ENCODE measurements at regions not wholly inside any gene's neighbourhood (a gene's known extent, or its start where the extent isn't known, plus 50 kb on each side); places are given as distances from the start of the nearest gene placed in this dataset.

GRCh38 chr4:123843137-123843536 is 446.5 kb downstream of the SPRY1 start:
- TF ChIP-seq, protein P1, sequence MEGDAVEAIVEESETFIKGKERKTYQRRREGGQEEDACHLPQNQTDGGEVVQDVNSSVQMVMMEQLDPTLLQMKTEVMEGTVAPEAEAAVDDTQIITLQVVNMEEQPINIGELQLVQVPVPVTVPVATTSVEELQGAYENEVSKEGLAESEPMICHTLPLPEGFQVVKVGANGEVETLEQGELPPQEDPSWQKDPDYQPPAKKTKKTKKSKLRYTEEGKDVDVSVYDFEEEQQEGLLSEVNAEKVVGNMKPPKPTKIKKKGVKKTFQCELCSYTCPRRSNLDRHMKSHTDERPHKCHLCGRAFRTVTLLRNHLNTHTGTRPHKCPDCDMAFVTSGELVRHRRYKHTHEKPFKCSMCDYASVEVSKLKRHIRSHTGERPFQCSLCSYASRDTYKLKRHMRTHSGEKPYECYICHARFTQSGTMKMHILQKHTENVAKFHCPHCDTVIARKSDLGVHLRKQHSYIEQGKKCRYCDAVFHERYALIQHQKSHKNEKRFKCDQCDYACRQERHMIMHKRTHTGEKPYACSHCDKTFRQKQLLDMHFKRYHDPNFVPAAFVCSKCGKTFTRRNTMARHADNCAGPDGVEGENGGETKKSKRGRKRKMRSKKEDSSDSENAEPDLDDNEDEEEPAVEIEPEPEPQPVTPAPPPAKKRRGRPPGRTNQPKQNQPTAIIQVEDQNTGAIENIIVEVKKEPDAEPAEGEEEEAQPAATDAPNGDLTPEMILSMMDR (IDR thresholded peaks at IDR 0.05; ENCODE audit: low read depth, low read length, poor library complexity, severe bottlenecking): no peak
- TF ChIP-seq EZH2phosphoT487 (IDR thresholded peaks at IDR 0.05; ENCODE audit: borderline replicate concordance, low read length): no peak

Data from DOHH2 (cell line).